HG03196 (cell line): ENCODE measurements at regions not wholly inside any gene's neighbourhood (a gene's known extent, or its start where the extent isn't known, plus 50 kb on each side); places are given as distances from the start of the nearest gene placed in this dataset.

ENCODE experiments used
- ATAC-seq: cut with Tn5 transposase; IDR thresholded peaks from one replicate; pipeline ENCODE4 v1.9.1; 2021; ENCODE audit not compliant: unreplicated experiment

DNA sequence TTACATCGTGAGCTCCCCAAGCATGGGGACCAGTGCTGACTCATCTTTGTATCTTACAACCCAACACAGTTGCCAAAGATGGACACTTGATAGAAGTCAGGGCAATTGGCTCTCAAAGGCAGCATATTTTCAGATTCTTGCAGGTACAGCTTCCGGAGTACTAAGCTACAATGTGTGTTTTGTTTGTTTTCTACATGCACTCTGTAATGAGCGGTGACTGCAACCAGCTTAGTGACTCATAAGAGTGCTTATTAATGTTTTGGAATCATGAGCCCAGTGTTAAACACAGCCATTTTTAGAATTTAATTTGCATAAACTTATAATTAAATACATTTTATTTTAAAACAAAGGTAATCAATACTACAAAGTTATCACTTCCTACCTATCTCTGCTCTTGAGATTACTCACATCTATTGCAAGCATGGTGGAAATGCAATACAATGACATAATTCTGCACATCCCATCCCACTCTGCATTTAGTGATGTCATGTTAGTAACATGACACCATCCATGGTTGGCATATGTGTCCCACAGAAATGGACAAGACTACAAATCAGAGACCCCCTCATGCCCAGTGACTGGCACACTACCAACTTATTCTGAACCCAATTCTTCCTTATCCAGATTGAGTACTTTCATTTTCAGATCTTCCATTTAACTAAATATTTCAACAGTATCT lies 399.8 kb upstream of the ST6GAL2 start:
- ATAC-seq = no peak

DNA sequence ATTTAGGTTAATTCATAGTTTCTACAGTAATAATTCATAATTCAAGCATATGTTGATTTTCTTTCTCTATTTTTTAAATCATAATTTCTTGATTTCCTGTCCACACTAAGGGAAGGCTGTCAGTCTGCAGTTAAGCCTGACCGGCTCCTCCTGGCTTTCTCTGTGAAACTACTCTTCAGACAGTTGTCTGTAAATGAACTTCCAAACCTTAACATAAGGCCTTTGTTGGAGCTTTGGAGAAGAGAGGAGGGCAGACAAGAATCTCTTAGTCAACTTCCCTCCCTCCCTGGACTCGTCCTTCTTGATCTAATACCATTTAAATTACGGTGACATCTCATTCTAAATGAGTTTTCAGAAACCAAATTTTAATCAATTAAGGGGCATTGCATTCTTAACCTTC lies 404.1 kb upstream of the ST6GAL2 start:
- no peak for ATAC-seq

DNA sequence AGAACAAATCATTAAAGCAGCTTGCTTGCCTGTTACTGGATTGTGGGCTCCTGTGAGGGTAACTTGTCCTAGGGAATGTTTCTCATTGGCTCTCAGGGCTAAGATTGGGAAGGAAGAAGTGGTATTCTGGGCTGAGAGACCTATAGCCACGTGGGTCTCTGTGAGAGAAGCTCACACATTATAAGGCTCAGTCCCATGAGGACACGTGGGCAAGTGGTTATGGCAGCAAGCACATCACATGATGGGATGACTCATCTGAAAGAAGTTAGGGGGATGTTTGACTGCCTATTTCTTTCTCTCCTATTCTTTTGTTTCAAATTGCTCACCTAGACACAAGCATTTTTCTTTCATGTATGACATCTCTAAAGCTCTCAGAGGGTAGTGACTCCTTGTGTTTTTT lies 418.0 kb upstream of the ST6GAL2 start:
- no peak for ATAC-seq

DNA sequence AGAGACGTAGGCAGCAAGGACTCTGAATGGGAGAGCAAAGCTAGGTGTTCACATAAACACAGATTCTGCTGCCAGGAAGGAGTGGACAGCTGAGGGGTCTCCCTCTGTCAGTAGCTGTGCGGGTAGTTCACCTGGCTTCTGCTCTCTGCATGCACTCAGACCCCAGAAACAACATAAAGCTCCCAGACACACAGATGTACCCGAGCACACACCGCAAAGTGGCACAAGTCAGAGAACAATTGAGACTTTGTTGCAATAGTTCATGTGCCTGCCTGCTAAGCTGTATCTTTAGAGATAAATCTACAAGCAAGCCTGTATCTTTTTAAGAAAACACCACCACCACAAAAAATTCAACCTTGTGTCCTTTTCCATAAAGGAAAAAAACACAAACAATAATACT lies 420.0 kb upstream of the ST6GAL2 start:
- ATAC-seq = no peak

DNA sequence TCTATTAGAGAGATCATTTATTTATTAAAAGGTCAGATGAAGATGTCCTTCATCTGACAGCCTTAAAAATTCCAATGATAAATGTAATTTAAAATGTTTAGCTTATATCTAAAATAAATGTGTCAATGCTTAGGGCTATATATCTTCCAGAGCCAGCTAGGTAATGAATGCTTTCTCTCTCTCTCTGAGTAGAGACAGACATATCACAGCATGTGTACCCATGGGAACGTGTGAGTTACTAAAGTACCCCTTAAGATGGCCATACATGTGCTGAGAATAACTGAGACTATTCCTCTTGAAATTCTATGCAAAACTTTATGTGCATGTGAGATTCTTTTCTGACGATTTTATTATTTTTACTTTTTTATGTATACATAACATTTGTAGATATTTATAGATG lies 420.9 kb upstream of the ST6GAL2 start:
- no peak for ATAC-seq

DNA sequence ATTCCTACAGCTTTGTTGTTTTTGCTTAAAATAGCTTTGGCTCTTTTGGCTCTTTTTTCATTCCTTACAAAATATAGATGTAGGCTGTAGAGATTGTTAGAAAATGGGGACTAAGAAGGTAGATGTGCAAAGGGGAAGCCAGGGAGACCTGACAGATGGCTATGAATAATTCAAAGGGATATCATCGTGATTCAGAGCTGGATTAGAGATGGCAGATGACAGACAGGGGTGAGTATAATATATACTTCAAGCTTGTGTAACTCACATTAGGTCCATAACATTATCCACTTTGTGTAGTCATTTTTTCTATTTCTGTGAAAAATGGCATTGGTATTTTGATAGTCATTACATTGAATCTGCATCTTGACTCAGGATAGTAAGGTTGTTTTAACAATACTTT lies 422.9 kb upstream of the ST6GAL2 start:
- no peak for ATAC-seq

DNA sequence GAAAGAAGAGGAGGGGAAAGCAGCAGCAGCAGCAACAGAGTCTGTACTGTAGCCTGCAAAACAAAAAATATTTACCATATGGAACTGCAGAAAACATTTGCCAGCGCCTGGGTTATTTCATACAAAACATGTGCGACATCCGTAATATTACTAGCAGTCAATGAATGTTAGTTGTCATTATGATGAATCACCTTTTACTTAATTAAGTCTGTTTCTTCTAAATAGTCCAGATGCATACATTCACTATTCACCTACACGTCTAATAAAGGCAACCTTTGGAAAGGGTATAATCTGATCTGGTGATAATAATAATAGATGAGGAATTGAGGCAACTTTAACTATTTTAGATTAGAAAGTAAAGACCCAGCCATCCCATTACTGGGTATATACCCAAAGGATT lies 426.3 kb upstream of the ST6GAL2 start:
- no peak for ATAC-seq

DNA sequence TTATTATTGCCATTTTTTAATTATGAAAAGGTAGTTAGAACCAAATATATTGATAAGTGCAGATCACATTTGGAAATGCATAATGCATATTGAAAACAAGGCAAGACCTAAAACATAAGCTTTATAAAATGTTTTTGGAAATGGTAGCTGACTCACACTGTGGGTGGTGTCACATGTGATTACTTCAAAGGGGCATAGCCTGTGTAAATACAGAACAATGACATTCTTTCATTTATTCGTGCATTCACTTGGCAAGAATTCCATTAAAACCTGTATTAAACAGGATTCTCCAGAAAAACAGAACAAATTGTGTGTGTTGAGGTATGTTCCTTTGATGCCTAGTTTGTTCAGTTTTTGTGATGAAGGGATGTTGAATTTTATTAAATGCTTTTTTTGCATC lies 427.3 kb upstream of the ST6GAL2 start:
- no peak for ATAC-seq

DNA sequence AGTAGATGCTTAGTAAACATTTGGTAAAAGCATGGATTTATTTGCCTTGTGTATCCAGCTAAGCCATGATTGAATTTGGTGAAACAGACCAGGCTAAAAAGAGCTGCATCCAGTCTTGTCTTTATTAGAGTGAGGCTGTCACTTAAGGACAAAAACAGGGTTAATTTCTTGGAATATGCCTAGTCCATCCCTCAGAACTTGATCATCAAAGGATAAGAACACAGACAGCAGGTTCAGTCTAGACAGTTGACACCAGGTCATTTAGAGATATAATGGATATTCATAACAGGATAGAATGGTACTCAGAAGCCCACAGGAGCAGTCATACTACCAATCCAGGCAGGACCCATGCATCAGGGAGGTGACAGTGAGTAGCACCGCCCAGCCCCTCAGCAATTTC lies 434.9 kb upstream of the ST6GAL2 start:
- ATAC-seq = no peak

DNA sequence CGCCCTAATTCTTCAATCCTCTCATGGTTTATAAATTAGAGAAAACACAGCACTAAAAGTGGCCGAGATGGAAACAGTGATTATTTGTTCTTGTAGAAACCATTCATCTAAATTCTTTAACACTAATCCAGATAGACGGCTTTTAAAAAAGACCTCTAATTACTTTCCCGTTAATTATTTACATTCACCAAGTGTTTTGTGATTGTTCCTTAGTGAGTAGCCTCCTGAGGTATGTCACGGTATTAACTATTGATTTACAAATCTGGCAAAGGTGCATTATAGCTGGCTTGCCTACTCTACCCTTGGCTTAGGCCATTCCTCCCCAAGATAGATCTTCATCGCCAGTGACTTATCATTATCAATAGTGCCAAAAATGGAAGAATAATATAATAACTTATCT lies 436.4 kb upstream of the ST6GAL2 start:
- no peak for ATAC-seq

DNA sequence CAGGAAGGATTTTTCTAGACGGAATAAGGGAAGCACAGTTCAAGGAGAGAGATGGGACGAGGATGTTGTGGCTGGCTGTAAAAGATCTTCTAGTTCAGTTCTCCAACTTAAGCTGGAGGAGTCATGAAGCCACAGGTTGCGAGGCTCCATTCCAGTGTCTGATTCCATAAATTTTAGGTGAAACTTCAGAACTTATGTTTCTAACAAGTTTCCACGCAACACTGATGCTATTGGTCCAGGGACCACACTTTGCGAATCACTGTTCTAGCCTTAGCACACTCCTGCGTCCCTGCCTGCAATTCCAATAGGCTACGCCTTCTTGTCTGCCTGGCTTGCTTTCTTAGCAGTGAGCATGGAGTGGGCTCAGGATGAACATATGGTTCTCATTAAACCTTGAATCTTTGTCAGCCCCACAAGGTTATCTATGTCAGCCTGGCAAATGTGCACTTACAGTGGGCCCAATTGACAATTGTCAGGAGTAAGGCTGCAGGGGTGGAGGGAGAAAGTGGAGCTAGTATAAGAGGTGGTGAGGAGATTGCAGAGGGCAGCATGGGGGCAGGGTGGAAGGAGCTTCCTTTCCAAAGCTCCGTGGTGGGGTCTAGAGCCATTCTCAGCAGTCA lies 438.1 kb upstream of the ST6GAL2 start:
- no peak for ATAC-seq

DNA sequence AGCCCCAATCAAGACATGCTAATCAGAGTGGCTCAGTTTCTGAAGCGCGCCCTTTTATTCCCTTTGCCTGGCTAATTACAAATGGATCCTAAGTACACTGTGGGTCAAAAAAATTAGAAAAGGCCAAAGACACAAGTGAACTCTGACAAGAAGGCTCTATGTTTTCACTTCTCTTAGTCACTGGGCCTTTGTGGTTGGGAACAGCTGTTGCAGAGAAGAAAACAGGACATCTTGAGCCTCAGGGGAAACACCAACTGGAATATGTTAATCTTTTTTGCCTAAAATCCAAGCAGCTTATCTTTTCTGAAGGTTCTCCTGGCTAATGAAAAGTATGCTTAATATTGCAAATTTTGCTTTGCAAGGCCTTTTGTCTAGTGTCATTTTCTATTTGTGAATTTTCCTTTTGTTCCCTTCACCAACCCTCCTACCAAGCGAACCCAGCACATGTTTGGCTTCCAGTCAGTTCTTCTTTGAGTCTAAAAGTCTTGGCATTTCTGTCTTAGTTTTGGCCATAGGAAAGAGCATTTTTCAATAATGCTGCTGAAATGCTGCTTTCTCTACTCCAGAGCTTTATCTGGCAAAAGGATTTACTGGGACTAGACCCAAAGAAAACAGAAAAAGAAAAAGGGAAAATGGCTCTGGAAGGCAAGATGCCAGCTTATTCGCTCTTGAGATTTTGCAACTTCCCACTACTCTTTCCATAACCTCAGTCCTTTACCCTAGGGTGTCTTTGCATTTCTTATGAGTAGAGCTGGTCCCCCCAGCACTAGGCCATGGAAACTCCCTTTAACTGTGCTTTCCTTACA lies 440.2 kb upstream of the ST6GAL2 start:
- ATAC-seq = no peak

DNA sequence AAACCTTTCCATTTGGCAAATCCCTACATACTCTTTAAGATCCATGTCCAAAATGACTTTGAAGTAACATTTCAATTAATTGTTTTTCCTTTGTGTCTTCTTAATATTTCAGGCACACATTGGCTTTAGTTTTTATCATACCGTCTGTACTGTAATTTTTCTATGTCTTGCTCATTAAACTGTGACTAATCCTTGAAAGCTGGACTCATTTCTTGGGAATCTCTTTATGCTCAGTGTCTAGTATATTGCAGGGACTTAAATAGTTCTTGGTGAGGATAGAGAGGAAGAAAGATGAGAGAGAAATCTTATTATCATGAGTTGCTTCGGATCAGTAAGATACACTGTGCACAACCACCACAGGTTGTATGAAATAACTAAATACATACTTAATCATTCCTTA lies 448.3 kb upstream of the ST6GAL2 start:
- ATAC-seq = no peak

DNA sequence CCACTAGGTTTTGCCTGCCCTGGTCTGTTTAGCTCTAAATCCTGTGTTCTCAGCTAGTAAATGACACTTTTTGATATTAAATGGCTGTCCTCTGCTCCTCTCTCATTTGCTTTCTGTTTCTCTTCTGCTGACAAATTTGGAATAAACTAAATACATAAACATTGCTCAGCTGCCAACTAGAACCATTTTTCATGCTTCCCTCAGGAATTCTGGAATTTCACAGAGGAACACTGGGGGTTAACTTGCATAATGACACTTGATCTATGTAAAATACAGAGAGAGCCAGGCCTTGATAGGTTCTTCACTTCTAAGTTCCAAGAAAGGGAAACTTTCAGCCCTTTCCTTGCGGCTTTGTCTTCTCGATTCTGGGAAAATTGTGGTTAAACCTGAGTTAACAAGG lies 450.6 kb upstream of the ST6GAL2 start:
- ATAC-seq = no peak

DNA sequence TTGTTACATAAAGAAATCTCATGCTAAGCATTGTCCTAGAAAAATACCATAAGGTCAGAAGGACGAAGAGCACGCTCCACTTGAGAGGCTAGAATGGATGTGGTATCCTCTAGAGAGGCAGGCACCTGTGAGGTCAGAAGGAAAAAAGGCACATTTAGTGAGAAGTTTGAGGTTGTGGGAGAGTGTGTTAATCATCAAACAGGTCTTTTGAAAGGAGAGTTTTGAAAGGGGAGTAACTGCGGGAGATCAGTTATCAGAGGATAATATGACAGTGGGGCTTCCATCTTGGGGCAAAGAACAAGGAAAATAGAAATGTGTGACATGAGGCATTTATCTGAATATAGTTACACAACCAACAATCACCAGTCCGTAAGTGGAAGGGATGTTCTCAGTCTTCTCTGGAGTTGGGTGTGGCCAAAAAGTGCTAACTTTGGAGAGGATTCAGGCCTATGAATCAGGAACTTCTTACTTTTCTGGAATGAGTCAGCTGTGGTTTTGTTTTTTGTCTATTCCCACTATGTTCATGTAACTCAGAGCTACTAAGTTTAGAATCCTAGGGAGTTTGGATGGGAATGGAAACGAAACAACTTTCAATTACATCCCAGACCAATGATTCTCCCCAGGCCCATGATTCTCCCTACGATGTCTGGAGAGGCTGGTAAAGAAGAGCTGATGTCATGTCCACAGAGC lies 451.4 kb upstream of the ST6GAL2 start:
- ATAC-seq = no peak

DNA sequence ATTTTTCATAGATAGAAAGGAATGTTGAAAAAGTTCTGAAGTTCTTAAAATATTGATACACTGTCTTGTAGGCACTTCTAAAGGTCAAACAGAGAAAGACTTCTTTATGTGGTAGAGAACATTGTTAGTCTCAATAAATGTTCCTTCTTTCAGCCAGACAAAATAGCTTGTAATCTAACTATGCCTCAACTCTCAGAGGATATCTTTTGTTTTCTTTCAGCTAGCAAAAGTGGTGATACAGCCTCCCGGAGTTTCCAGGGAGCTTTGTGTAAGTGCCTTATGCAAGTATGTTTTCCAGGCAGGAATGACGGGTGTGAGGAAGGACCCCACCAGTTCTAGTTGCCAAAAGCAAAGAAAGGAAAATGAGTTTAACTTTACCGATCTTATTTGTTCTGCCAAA lies 452.1 kb upstream of the ST6GAL2 start:
- ATAC-seq = no peak

DNA sequence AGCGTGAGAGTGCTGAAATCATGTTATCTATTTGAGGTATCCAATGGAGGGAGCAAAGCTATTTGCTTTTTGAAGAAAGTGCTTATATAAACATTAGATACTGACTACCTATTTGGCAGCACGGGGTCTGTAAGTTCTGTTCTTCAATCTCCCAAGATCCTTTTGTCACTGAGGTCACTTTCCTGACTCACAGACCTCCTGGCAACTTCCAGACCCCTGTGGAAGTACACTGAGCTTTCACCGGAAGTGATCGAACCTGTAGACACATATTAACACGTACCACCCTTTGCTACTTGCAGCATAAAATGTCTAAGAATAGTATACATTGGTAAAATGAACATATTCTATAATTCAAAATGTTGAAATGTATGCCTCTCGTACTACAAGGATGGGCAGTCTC lies 452.6 kb upstream of the ST6GAL2 start:
- no peak for ATAC-seq

DNA sequence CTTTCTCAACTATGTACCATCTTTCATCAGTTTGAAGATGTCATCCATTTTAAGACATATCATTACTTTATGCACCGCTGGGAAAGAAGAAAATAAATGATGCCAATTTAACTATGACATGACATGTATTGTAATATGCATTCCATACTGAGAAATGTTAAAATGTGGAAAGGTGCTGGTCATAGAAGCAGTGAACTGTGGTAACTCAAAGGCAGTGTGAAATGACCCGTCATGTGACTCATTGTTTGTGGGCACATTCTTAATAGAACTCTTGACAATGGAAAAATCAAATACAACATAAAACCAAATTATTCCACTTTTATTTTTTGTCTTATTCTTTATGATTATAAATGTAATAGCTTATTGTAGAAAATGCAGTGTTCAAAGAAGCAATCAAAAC lies 455.0 kb upstream of the ST6GAL2 start:
- ATAC-seq = no peak

DNA sequence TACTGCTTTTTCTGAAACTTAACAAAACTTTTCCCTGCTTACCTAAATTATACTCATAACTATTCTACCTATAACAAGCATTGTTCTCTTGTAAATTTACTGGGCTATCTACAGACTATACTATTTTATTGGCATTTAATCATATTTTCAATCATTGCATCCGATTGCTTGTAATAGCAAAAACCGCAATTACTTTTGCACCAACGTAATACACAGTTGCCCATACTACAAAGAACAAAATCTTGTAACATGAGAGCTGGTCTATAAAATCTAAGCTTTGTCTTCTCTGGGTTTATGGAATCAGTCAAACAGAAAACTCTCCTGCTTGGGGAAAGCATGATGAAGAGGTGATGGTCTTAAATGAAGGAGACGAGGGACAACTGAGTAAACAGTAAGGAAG lies 463.4 kb upstream of the ST6GAL2 start:
- no peak for ATAC-seq

DNA sequence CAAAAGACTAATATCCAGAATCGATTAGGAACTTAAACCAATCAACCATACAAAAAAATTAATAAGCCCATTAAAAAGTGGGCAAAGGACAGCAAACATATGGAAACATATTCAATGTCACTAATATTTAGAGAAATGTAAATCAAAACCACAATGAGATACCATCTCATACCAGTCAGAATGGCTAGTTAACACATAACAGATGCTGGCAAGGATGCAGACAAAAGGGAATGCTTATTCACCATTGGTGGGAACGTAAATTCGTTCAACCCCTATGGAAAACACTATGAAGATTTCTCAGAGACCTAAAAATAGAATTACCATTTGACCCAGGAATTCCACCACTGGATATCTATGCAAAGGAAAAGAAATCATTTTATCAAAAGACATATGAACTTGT lies 468.2 kb upstream of the ST6GAL2 start:
- no peak for ATAC-seq

DNA sequence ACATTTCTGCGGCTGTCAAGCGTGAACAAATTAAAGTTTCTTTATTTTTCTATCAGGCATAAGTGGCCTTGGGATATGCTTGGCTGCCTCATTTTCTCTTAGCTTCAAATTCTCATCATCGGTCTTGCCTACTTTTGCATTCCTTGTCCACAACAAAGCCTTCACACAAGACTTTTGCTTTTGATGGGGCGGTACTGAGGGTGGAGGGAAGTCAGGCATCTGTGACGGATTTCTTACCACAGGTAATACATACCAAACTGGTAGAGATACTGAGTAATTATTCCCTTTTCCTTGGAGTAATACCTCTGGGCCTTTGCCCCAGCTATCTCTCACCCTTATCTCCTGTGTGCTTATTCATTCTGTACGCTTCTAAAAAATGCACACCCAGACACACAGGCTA lies 468.3 kb upstream of the RGPD4 start:
- ATAC-seq = no peak

DNA sequence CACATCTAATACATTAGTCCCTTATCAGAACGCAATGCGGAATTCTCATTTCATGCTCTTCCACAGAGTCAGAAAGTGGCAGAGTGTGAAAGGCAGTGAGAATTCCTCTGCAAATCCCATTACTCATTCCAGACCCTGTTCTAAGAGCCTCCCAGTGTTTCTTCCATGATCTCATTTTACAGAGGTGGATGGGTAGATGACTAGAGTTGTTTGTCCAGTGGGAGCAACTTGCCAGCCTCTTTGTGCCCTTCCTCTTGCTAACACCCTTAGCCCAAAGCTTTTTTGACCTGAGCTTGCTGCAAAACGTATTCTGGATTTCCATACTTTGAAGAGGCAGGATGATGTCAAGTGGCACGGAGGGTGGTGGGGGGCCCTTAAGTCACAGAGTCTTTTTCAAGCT lies 467.7 kb upstream of the RGPD4 start:
- no peak for ATAC-seq
